PFSK-1 (cell line): ENCODE measurements at regions not wholly inside any gene's neighbourhood (a gene's known extent, or its start where the extent isn't known, plus 50 kb on each side); places are given as distances from the start of the nearest gene placed in this dataset.

ENCODE experiments used
- POLR2AphosphoS5 ChIP-seq: IDR thresholded peaks from 2 replicates; pipeline ENCODE4 v1.6.1; 2012; ENCODE audit warnings: low read depth, mild to moderate bottlenecking, control low read depth, low read length, moderate library complexity
- TAF1 ChIP-seq: IDR thresholded peaks from 2 replicates; pipeline ENCODE4 v1.6.1; 2012; ENCODE audit warnings: low read length, control low read depth, borderline replicate concordance; ENCODE audit not compliant: insufficient read depth

DNA sequence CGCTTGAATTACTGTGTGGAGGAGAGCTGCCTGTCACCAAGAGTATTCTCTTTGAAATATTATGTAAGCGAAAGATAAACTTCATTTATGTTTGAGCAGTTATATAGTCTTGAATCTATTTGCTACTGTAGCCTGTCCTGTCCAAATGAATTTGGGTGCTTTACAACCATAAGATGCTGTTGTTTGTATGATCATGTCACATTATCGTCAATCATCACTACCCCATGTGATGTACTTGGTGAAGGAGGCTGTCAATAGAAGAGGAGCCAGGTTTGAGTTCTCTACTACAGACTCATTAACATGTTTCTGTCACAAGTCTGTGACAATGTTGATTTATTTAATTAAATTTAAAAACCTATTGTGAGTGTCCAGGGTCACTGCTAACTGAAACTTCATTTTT is 403.3 kb upstream of the MEF2C start:
- TF ChIP-seq TAF1 (no peak), POLR2AphosphoS5 (no peak)
